ENCODE measurements at regions not wholly inside any gene's neighbourhood (a gene's known extent, or its start where the extent isn't known, plus 50 kb on each side); places are given as distances from the start of the nearest gene placed in this dataset.

- ChIA-PET CTCF (no interaction called here), POLR2A (no interaction called here)
- Mint-ChIP-seq H3K4me3 (no peak overlapping the region), H3K9me3 (no peaks in the 10 kb centered on the region), H3K4me1 (ENCODE audit: low read depth) (no peaks in the 10 kb centered on the region), H3K36me3 (ENCODE audit: low read depth) (no peaks in the 10 kb centered on the region), H3K27me3 (peaks cover 12% of the 10 kb centered on the region), H3K27ac (no peak overlapping the region)
- TF ChIP-seq CTCF (IDR thresholded peaks at IDR 0.05) = no peak
- H3K4me1 ChIP-seq (ENCODE audit: insufficient read depth, low read length) = no peaks in the 10 kb centered on the region
- H3K27me3 ChIP-seq (ENCODE audit: control insufficient read depth in 1 of 2, insufficient read depth in 2 of 2, low read length in 2 of 2) = no peaks in the 10 kb centered on the region
- no peak for DNase-seq
- H3K27ac ChIP-seq (ENCODE audit: low read depth in 1 of 2, low read length in 2 of 2) = no peak overlapping the region
- intact Hi-C loops (cut with DNase I, micrococcal nuclease) = no loop called here
- ATAC-seq (ENCODE audit: poor library complexity) = no peak
- H3K9me3 ChIP-seq (ENCODE audit: control insufficient read depth in 1 of 2, insufficient read depth in 1 of 2, low read length in 2 of 2) = no peaks in the 10 kb centered on the region
- H3K36me3 ChIP-seq (ENCODE audit: insufficient read depth, low read length) = no peaks in the 10 kb centered on the region
- no peak overlapping the region for H3K4me3 ChIP-seq (ENCODE audit: low read length)
Observed at GRCh38 chr1:88163187-88163586, 520.9 kb upstream of the PKN2 start.

GRCh38 chr1:88168126-88168525, 515.9 kb upstream of the PKN2 start:
- CTCF ChIA-PET = no interaction called here
- Histone ChIP-seq H3K4me3 (ENCODE audit: low read length) (no peak overlapping the region), H3K4me1 (ENCODE audit: insufficient read depth, low read length) (no peaks in the 10 kb centered on the region), H3K36me3 (ENCODE audit: insufficient read depth, low read length) (no peaks in the 10 kb centered on the region), H3K9me3 (ENCODE audit: control insufficient read depth in 1 of 2, insufficient read depth in 1 of 2, low read length in 2 of 2) (no peaks in the 10 kb centered on the region), H3K27ac (ENCODE audit: low read depth in 1 of 2, low read length in 2 of 2) (no peak overlapping the region), H3K27me3 (ENCODE audit: control insufficient read depth in 1 of 2, insufficient read depth in 2 of 2, low read length in 2 of 2) (peaks cover 0 to 3% of the 10 kb centered on the region in 2 experiments)
- POLR2A ChIA-PET = no interaction called here
- no peak for TF ChIP-seq CTCF (IDR thresholded peaks at IDR 0.05)
- ATAC-seq (ENCODE audit: poor library complexity) (no peak), DNase-seq (no peak)
- Mint-ChIP-seq H3K36me3 (ENCODE audit: low read depth) (no peaks in the 10 kb centered on the region), H3K4me3 (no peak overlapping the region), H3K27me3 (peaks cover 24% of the 10 kb centered on the region), H3K9me3 (no peaks in the 10 kb centered on the region), H3K4me1 (ENCODE audit: low read depth) (no peaks in the 10 kb centered on the region), H3K27ac (no peak overlapping the region)
- intact Hi-C loops (cut with DNase I, micrococcal nuclease) = no loop called here

GRCh38 chr1:88169139-88169538, 514.9 kb upstream of the PKN2 start:
- TF ChIP-seq CTCF (IDR thresholded peaks at IDR 0.05) = no peak
- H3K9me3 ChIP-seq (ENCODE audit: control insufficient read depth in 1 of 2, insufficient read depth in 1 of 2, low read length in 2 of 2) = no peaks in the 10 kb centered on the region
- POLR2A ChIA-PET = interaction anchor here (1.2 kb wide), 1 partner anchor 12 kb away, joined by 3 read pairs; no protein-coding TSS in a partner anchor
- no peaks in the 10 kb centered on the region for H3K36me3 ChIP-seq (ENCODE audit: insufficient read depth, low read length)
- no peaks in the 10 kb centered on the region for H3K9me3 Mint-ChIP-seq
- DNase-seq (no peak), ATAC-seq (ENCODE audit: poor library complexity) (no peak)
- no peak overlapping the region for H3K27ac Mint-ChIP-seq
- no peak overlapping the region for H3K4me3 ChIP-seq (ENCODE audit: low read length)
- no peaks in the 10 kb centered on the region for H3K4me1 ChIP-seq (ENCODE audit: insufficient read depth, low read length)
- H3K4me3 Mint-ChIP-seq = no peak overlapping the region
- H3K27me3 ChIP-seq (ENCODE audit: control insufficient read depth in 1 of 2, insufficient read depth in 2 of 2, low read length in 2 of 2) = peaks cover 0 to 3% of the 10 kb centered on the region in 2 experiments
- CTCF ChIA-PET = no interaction called here
- no peaks in the 10 kb centered on the region for H3K36me3 Mint-ChIP-seq (ENCODE audit: low read depth)
- intact Hi-C loops (cut with DNase I, micrococcal nuclease) = no loop called here
- peaks cover 24% of the 10 kb centered on the region for H3K27me3 Mint-ChIP-seq
- H3K27ac ChIP-seq (ENCODE audit: low read depth in 1 of 2, low read length in 2 of 2) = no peak overlapping the region
- H3K4me1 Mint-ChIP-seq (ENCODE audit: low read depth) = no peaks in the 10 kb centered on the region

All from CD4-positive, alpha-beta T cell (primary cell).